Fibroblast of mammary gland (primary cell): ENCODE measurements at regions not wholly inside any gene's neighbourhood (a gene's known extent, or its start where the extent isn't known, plus 50 kb on each side); places are given as distances from the start of the nearest gene placed in this dataset.

Experiments used
- DNase-seq: peaks from one replicate; pipeline ENCODE4 v3.0.0-alpha.2; 2010; ENCODE audit warnings: low read depth
- H3K4me3 ChIP-seq: 2 replicates; pipeline ENCODE4 v1.5.1; 2011; ENCODE audit warnings: low read depth, mild to moderate bottlenecking, low read length, moderate library complexity; ENCODE audit not compliant: control insufficient read depth
- CTCF ChIP-seq: conservative IDR thresholded peaks from 2 replicates; pipeline ENCODE4 v1.5.1; 2011; ENCODE audit warnings: low read depth, low read length, inconsistent platforms; ENCODE audit not compliant: control insufficient read depth, insufficient read depth

GRCh38 chr12:24363177-24363754 is 413.8 kb upstream of the SOX5 start:
- TF ChIP-seq CTCF, result no peak
- DNase-seq, result no peak

GRCh38 chr12:24361877-24362580 is 412.6 kb upstream of the SOX5 start:
- H3K4me3 ChIP-seq, result no peak overlapping the region
- no peak for DNase-seq
- TF ChIP-seq CTCF, result no peak

More at GRCh38 chr12:24363177-24363754, 413.8 kb upstream of the SOX5 start:
- H3K4me3 ChIP-seq, result no peak overlapping the region

GRCh38 chr12:24360907-24361306 is 411.4 kb upstream of the SOX5 start:
- DNase-seq, result peak; percentile 7
- no peak for TF ChIP-seq CTCF
- H3K4me3 ChIP-seq, result no peak overlapping the region

- TF ChIP-seq CTCF, result no peak
- H3K4me3 ChIP-seq, result no peak overlapping the region
Observed at GRCh38 chr12:24360461-24360860, 411.0 kb upstream of the SOX5 start.

GRCh38 chr12:24360057-24360456 is 410.6 kb upstream of the SOX5 start:
- DNase-seq, result peak; percentile 34
- TF ChIP-seq CTCF, result peak; percentile 15
- no peak overlapping the region for H3K4me3 ChIP-seq

More at GRCh38 chr12:24360461-24360860, 411.0 kb upstream of the SOX5 start:
- no peak for DNase-seq

- H3K4me3 ChIP-seq, result no peak overlapping the region
- no peak for TF ChIP-seq CTCF
- no peak for DNase-seq
Observed at GRCh38 chr12:24359418-24359817, 409.9 kb upstream of the SOX5 start.
